ENCODE measurements at regions not wholly inside any gene's neighbourhood (a gene's known extent, or its start where the extent isn't known, plus 50 kb on each side); places are given as distances from the start of the nearest gene placed in this dataset.

DNA sequence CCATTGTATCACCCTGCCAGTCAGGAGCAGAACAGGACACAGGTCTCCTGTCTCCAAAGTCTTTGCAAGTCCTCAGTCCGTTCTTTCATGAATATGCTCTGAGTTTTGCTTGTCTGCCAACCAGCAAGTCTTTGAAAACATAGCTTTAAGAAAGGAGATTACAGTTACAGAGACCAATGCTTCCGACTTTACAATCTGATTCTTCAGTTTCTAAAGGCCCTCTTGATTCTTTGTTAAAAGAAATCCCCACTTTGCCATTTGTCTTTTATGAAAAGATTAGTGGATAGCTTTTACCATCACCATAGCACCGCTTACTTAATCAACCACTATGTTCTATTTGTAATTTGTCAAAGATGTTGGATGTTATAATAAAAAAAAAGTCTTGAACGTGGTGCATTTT lies 562.8 kb upstream of the BTBD3 start:
- no peak overlapping the region for H3K4me3 ChIP-seq (ENCODE audit: low read depth, low read length)
- TF ChIP-seq, protein P1, sequence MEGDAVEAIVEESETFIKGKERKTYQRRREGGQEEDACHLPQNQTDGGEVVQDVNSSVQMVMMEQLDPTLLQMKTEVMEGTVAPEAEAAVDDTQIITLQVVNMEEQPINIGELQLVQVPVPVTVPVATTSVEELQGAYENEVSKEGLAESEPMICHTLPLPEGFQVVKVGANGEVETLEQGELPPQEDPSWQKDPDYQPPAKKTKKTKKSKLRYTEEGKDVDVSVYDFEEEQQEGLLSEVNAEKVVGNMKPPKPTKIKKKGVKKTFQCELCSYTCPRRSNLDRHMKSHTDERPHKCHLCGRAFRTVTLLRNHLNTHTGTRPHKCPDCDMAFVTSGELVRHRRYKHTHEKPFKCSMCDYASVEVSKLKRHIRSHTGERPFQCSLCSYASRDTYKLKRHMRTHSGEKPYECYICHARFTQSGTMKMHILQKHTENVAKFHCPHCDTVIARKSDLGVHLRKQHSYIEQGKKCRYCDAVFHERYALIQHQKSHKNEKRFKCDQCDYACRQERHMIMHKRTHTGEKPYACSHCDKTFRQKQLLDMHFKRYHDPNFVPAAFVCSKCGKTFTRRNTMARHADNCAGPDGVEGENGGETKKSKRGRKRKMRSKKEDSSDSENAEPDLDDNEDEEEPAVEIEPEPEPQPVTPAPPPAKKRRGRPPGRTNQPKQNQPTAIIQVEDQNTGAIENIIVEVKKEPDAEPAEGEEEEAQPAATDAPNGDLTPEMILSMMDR (IDR thresholded peaks at IDR 0.05; ENCODE audit: insufficient read depth, low read depth, low read length, missing control alignments), result no peak
- DNase-seq (ENCODE audit: low read depth), result no peak

DNA sequence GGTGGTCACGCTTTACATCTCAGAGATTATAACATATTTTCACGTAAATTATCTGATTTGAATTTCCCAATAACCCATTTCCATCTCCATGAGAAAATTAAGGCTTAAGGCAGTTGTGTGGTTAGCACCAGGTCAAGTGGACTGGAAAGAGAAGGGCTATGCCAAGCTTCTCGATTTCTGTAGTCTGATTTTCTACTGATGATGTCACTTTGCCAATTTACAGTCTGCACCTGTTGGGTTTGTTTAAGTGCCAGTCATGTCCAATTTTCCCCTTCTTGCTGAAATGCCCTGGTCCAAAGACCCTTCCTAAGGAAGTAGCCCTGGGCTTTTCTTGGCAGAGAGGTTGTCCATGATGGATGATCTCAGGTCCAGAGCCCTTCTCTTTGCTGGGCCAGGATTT lies 562.3 kb upstream of the BTBD3 start:
- TF ChIP-seq, protein P1 (IDR thresholded peaks at IDR 0.05; ENCODE audit: insufficient read depth, low read depth, low read length, missing control alignments), result no peak

DNA sequence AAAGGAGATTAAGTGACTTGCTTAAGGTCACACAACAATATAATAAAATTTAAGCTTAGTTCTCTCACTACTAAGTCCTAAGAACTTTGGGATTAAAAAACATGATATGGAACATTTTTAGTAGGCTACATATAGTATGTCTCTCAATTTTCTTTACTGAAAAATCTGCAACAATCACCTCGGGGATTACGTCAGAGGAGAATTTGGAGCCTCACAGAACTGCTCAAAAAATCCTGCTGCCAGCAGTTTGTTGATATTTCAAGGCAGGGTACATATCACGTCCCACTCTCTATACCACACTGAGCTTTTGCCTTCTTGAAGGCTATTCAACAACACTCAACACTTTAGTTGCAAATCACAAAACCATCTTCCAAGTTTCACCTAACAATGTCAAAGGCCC lies 561.6 kb upstream of the BTBD3 start:
- H3K4me3 ChIP-seq (ENCODE audit: low read depth, low read length), result no peak overlapping the region
- TF ChIP-seq, protein P1 (IDR thresholded peaks at IDR 0.05; ENCODE audit: insufficient read depth, low read depth, low read length, missing control alignments), result no peak
- DNase-seq (ENCODE audit: low read depth), result no peak

More for the DNA sequence above, 562.3 kb upstream of the BTBD3 start:
- DNase-seq (ENCODE audit: low read depth), result no peak
- H3K4me3 ChIP-seq (ENCODE audit: low read depth, low read length), result no peak overlapping the region

DNA sequence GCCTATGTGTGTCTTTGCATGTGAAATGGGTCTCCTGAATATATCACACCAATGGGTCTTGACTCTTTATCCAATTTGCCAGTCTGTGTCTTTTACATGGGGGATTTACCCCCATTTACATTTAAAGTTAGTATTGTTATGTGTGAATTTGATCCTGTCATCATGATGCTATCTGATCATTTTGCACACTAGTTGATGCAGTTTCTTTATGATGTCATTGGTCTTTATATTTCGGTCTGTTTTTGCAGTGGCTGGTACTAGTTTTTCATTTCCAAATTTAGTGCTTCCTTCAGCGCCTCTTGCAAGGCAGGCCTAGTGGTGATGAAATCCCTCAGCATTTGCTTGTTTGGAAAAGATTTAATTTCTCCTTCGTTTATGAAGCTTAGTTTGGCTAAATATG lies 555.2 kb upstream of the BTBD3 start:
- TF ChIP-seq, protein P1 (IDR thresholded peaks at IDR 0.05; ENCODE audit: insufficient read depth, low read depth, low read length, missing control alignments), result no peak
- no peak for DNase-seq (ENCODE audit: low read depth)
- H3K4me3 ChIP-seq (ENCODE audit: low read depth, low read length), result no peak overlapping the region

DNA sequence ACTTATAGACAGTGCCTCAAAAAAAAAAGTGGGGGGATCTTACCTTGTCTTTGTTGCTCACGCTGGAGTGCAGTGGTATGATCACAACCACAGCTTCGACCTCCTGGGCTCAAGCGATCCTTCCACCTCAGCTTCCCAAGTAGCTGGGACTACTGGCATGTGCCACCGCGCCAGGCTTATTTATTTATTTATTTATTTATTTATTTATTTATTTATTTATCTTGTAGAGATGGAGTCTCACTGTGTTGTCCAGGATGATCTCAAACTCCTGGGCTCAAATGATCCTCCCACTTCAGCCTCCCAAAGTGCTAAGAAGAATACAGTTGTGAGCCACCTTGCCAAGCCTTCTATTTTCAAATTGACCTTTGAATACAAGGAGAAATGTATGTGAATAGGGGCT lies 553.0 kb upstream of the BTBD3 start:
- TF ChIP-seq, protein P1 (IDR thresholded peaks at IDR 0.05; ENCODE audit: insufficient read depth, low read depth, low read length, missing control alignments), result no peak
- DNase-seq (ENCODE audit: low read depth), result no peak
- H3K4me3 ChIP-seq (ENCODE audit: low read depth, low read length), result no peak overlapping the region

DNA sequence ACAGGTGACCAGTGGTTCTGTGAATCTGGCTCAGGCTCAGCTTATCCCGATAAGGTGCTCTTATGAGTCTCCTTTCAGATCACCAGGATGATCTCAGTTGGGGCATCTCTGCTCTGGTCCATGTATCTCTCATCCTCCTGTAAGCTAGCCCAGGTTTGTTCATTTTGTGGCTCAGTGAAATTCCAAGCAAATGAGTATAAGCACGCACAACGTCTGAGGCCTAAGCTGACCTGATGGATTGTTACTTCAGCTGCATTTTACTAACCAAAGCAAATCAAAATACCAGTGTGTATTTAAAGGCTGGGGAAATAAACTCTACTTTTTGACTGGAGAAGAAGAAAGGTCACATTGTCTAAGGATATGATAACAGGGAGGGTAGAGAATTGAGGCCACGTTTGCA lies 551.0 kb upstream of the BTBD3 start:
- TF ChIP-seq, protein P1 (IDR thresholded peaks at IDR 0.05; ENCODE audit: insufficient read depth, low read depth, low read length, missing control alignments), result no peak
- no peak for DNase-seq (ENCODE audit: low read depth)
- no peak overlapping the region for H3K4me3 ChIP-seq (ENCODE audit: low read depth, low read length)

DNA sequence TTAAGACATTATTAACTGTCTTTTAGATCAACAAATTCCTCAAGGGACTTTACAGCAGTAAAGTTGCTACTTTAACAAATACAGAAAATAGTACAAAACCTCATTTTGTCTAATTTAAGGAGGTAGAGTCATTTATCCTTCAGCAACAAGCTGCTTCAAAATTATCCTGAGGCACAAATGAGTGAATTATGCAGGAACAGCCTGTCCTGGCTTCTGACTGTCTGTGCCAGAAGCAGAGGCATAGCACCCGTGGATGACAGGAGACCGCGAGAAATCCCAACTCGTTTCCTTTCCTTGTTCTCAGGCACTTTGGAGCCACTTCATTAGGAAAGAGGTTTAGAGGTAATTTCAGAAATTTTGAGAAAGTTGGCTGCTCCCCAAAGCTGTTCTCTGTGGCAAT lies 549.2 kb upstream of the BTBD3 start:
- H3K4me3 ChIP-seq (ENCODE audit: low read depth, low read length), result no peak overlapping the region
- no peak for DNase-seq (ENCODE audit: low read depth)
- TF ChIP-seq, protein P1 (IDR thresholded peaks at IDR 0.05; ENCODE audit: insufficient read depth, low read depth, low read length, missing control alignments), result no peak
